ENCODE measurements at regions not wholly inside any gene's neighbourhood (a gene's known extent, or its start where the extent isn't known, plus 50 kb on each side); places are given as distances from the start of the nearest gene placed in this dataset.

DNA sequence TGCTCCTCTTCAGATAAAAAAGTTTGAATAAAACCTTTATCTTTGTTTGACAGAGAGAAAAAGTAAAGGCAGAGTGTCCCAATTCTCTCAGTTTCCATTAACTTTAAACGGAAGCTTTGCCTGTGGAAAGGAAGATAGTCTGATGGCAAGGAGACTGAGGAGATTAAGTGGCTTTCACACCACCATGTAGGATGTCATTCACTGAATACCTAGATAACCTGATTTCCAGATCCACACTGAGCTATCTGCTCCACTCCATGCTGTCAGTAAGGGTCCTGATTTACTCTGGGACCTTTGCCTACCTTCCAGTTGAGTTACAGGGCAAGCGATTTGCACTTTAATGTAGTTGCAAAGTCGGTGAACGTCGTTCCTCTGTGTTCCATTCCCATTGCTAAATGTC is 233.4 kb upstream of the TBL1XR1 start:
- TF ChIP-seq, protein P1, sequence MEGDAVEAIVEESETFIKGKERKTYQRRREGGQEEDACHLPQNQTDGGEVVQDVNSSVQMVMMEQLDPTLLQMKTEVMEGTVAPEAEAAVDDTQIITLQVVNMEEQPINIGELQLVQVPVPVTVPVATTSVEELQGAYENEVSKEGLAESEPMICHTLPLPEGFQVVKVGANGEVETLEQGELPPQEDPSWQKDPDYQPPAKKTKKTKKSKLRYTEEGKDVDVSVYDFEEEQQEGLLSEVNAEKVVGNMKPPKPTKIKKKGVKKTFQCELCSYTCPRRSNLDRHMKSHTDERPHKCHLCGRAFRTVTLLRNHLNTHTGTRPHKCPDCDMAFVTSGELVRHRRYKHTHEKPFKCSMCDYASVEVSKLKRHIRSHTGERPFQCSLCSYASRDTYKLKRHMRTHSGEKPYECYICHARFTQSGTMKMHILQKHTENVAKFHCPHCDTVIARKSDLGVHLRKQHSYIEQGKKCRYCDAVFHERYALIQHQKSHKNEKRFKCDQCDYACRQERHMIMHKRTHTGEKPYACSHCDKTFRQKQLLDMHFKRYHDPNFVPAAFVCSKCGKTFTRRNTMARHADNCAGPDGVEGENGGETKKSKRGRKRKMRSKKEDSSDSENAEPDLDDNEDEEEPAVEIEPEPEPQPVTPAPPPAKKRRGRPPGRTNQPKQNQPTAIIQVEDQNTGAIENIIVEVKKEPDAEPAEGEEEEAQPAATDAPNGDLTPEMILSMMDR (IDR thresholded peaks at IDR 0.05; ENCODE audit: control insufficient read depth, insufficient read depth, low read depth, low read length, missing control alignments): no peak
- DNase-seq (ENCODE audit: low read depth): no peak
- no peak overlapping the region for H3K4me3 ChIP-seq (ENCODE audit: control insufficient read depth, low read depth, low read length)

DNA sequence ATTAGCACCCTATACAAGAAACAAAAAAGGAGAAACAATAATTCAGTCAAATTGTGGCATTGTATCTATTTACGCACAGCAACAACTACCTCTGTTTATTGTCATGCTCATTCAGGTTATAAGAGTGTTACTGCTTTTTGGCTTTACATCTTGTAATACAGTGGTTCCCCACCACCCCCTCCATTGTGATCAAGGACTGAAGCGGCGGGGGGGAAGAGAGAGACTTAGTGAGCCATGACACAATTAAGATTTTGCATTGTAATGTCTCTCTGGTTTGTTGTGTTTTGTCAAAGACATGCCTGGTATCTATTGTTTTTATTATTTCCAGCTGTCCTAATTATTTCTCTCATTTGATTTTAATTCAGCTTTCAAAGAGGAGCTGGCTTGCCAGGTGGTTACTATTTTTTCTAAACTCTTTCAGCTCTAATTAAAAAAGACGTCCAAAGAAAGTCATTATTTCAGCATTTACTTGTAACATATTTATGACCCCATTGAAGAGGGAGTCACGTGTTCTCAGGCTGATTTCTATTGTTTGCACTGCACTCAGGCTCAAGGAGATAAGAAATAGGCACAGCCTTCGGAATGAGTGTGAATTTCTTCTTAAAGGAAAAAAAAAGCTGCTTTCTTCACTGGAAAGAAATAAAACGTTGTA is 234.4 kb upstream of the TBL1XR1 start:
- TF ChIP-seq, protein P1 (IDR thresholded peaks at IDR 0.05; ENCODE audit: control insufficient read depth, insufficient read depth, low read depth, low read length, missing control alignments): no peak
- DNase-seq (ENCODE audit: low read depth): no peak
- H3K4me3 ChIP-seq (ENCODE audit: control insufficient read depth, low read depth, low read length): no peak overlapping the region

DNA sequence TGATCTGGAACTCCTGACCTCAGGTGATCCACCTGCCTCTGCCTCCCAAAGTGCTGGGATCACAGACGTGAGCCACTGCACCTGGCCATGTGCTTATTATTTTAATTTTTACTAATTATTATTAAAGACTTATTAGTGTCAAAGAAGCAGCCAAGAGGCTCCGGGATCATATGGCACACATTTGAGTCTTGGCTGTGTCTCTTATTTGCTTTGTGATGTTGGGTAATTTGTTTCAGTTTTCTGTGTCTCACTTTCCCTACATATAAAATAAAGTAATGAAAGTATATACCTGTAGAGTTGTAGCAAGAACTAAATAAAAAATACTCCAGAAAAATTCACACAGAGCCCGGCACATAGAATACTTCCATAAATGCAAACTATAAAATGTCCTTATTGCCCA is 238.0 kb upstream of the TBL1XR1 start:
- TF ChIP-seq, protein P1 (IDR thresholded peaks at IDR 0.05; ENCODE audit: control insufficient read depth, insufficient read depth, low read depth, low read length, missing control alignments): no peak
- DNase-seq (ENCODE audit: low read depth): no peak
- H3K4me3 ChIP-seq (ENCODE audit: control insufficient read depth, low read depth, low read length): no peak overlapping the region

DNA sequence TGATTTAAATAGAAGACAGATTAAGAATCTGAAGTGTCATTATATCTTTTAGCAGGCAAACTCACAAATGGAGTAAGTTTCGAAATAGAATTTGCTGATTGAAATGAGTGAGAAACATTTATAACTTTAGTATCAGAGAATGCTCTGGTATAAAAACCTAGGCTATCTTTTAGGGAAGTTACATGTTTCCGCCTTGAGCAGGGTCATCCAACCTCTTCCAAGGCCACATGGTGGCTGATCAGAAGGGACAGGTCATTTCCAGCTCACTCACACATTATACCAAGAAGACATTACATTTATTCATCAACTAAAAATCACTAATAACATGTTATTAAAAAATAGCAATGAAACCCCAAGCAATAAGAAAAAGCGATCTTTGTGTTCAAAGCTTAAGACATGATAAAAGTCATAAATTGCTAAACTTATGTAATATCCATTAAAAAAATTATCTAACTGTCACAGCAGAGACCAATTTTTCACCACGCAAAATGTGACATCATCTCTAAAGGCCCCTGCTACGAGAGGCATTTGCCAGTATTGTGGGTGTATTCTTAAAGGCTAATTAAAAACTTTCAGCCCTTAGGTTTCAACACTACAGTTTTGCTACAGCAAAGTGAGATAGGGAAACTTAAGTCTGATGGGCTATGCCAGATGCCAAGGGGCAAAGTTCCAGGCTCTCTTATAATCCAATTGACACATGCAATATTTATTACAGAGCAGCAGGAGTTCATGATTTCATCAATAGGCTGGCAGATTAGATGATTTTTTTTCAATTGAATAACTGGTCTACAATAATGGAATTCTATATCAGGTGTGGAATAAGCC is 240.4 kb upstream of the TBL1XR1 start:
- TF ChIP-seq, protein P1 (IDR thresholded peaks at IDR 0.05; ENCODE audit: control insufficient read depth, insufficient read depth, low read depth, low read length, missing control alignments): no peak
- H3K4me3 ChIP-seq (ENCODE audit: control insufficient read depth, low read depth, low read length): no peak overlapping the region
- no peak for DNase-seq (ENCODE audit: low read depth)

DNA sequence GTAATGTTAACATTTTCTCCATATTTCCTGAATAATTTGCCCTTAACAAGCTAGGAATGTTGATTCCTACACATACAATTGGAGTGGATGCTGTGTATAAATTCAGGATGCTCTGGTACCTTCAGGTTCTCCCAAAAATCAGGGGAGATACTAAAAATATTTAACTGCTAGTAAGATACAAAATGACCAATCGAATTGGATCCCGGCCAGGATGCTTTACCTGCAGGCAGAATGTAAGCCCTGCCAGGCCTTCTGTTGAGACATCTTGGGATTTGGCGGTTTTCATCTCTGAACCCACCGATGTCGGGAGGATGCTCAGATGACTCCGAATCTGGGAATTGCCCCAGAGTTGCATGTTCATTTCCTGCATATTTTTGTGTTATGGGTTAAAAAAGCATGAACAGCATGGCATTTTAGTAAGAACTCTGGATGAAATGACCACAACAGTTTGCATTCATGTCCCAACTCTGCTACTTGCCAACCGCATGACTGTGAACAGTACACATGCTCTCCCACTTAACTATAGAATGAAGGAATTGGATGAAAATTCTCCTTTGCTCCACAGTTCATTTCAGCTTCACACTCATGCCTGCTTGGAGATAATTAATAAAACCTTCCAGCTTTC is 241.4 kb upstream of the TBL1XR1 start:
- TF ChIP-seq, protein P1 (IDR thresholded peaks at IDR 0.05; ENCODE audit: control insufficient read depth, insufficient read depth, low read depth, low read length, missing control alignments): no peak
- no peak overlapping the region for H3K4me3 ChIP-seq (ENCODE audit: control insufficient read depth, low read depth, low read length)
- no peak for DNase-seq (ENCODE audit: low read depth)

DNA sequence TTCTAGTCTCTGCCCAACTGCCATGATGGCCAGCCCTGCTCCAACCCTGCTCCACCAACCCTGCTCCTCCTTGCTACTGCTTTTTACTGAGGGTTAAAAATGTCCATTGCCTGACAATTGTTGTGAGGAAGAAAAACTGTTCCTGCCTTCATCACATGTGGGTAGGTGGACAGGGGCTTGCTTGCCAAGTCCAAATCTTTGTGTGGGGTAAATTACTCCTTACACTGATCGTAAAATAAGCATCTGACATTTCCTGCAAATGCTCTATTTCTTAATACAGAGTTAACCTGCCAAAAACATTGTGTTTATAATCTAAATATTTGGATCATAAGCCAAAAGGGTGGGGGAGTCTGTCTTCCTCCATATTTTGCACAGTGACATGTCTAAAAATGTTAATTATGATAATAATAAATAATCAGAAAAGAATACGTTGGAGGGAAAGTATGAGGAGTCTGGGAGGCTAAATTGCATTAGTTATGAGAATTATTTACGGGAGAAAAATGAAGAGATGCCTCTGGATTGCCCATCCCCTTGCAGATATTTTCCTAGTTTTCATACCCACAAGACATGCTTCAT is 242.5 kb upstream of the TBL1XR1 start:
- H3K4me3 ChIP-seq (ENCODE audit: control insufficient read depth, low read depth, low read length): no peak overlapping the region
- DNase-seq (ENCODE audit: low read depth): no peak
- TF ChIP-seq, protein P1 (IDR thresholded peaks at IDR 0.05; ENCODE audit: control insufficient read depth, insufficient read depth, low read depth, low read length, missing control alignments): no peak
